ENCODE measurements at regions not wholly inside any gene's neighbourhood (a gene's known extent, or its start where the extent isn't known, plus 50 kb on each side); places are given as distances from the start of the nearest gene placed in this dataset.
"Not testable (repeated sequence)": the region's sequence is repeated elsewhere in the genome, so short reads cannot be mapped to it uniquely, and the experiment has no call there.

- POLR2A ChIA-PET; H3K27ac Mint-ChIP-seq (ENCODE audit: low read depth, unreplicated experiment); DNase-seq (ENCODE audit: unreplicated experiment): not testable (repeated sequence)
These were observed 1392.7 kb downstream of the KHDRBS2 start for GRCh38 chr6:60893374-60893773.

DNA sequence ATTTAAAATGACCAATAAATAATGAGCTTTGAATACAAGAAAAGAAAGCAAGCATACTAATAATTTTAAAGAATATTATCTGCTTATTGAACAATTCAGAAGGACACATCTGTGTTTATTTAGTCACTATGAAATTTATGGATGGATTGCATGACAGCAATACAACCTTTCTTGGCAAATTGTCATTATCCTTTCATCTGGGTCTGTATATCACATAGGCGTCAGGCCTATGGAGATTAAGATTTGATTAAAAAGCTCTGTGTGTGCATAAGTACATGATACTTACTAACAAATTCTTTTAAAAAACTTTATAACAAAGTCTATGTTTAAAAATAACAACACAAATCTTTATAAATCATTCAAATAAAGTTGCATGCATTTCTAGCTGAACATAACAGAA lies 1394.4 kb downstream of the KHDRBS2 start:
- H3K4me3 Mint-ChIP-seq (ENCODE audit: unreplicated experiment): no peak overlapping the region

More at GRCh38 chr6:60893374-60893773, 1392.7 kb downstream of the KHDRBS2 start:
- CTCF ChIA-PET; H3K9me3 Mint-ChIP-seq (ENCODE audit: unreplicated experiment); BruUV-seq (replicated peaks); H3K36me3 Mint-ChIP-seq (ENCODE audit: insufficient read depth, unreplicated experiment); H3K4me3 Mint-ChIP-seq (ENCODE audit: unreplicated experiment); H3K4me1 Mint-ChIP-seq (ENCODE audit: insufficient read depth, unreplicated experiment); H3K27me3 Mint-ChIP-seq (ENCODE audit: insufficient read depth, unreplicated experiment); intact Hi-C loops (cut with micrococcal nuclease): not testable (repeated sequence)

DNA sequence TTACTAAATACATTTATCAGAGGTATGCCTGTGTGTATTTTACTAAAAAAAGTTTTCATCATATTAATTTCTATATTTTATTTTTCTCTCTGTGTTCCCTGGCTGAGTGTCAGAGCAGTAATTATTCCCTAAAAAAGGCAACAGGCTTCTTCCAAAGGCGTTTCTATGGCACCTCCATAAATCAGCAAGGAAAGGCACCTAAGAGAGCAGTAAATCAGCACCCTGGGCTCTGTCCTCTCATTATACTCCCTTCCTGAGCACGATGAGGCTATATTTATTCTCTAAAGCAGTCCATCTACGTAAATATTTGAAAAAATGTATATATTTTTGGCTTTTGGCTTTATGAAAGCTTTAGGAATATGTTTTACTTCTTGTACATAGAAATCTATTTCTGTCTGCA lies 1408.6 kb downstream of the KHDRBS2 start:
- BruUV-seq (replicated peaks); H3K27ac Mint-ChIP-seq (ENCODE audit: low read depth, unreplicated experiment); H3K27me3 Mint-ChIP-seq (ENCODE audit: insufficient read depth, unreplicated experiment); POLR2A ChIA-PET; CTCF ChIA-PET; H3K9me3 Mint-ChIP-seq (ENCODE audit: unreplicated experiment); H3K4me1 Mint-ChIP-seq (ENCODE audit: insufficient read depth, unreplicated experiment); H3K4me3 Mint-ChIP-seq (ENCODE audit: unreplicated experiment); H3K36me3 Mint-ChIP-seq (ENCODE audit: insufficient read depth, unreplicated experiment); intact Hi-C loops (cut with micrococcal nuclease); DNase-seq (ENCODE audit: unreplicated experiment): not testable (repeated sequence)

More for the DNA sequence above, 1394.4 kb downstream of the KHDRBS2 start:
- TF ChIP-seq, protein P1, sequence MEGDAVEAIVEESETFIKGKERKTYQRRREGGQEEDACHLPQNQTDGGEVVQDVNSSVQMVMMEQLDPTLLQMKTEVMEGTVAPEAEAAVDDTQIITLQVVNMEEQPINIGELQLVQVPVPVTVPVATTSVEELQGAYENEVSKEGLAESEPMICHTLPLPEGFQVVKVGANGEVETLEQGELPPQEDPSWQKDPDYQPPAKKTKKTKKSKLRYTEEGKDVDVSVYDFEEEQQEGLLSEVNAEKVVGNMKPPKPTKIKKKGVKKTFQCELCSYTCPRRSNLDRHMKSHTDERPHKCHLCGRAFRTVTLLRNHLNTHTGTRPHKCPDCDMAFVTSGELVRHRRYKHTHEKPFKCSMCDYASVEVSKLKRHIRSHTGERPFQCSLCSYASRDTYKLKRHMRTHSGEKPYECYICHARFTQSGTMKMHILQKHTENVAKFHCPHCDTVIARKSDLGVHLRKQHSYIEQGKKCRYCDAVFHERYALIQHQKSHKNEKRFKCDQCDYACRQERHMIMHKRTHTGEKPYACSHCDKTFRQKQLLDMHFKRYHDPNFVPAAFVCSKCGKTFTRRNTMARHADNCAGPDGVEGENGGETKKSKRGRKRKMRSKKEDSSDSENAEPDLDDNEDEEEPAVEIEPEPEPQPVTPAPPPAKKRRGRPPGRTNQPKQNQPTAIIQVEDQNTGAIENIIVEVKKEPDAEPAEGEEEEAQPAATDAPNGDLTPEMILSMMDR (IDR thresholded peaks at IDR 0.05; ENCODE audit: unreplicated experiment): no peak
- Mint-ChIP-seq H3K36me3 (ENCODE audit: insufficient read depth, unreplicated experiment) (no peaks in the 10 kb centered on the region), H3K27ac (ENCODE audit: low read depth, unreplicated experiment) (no peak overlapping the region), H3K9me3 (ENCODE audit: unreplicated experiment) (peaks cover 1% of the 10 kb centered on the region), H3K4me1 (ENCODE audit: insufficient read depth, unreplicated experiment) (no peaks in the 10 kb centered on the region), H3K27me3 (ENCODE audit: insufficient read depth, unreplicated experiment) (no peaks in the 10 kb centered on the region)
- no TSS peak for BruUV-seq (replicated peaks)
- CTCF ChIA-PET: no interaction called here
- intact Hi-C loops (cut with micrococcal nuclease): no loop called here
- POLR2A ChIA-PET: no interaction called here
- no peak for DNase-seq (ENCODE audit: unreplicated experiment)

- intact Hi-C loops (cut with micrococcal nuclease); H3K27ac Mint-ChIP-seq (ENCODE audit: low read depth, unreplicated experiment); H3K27me3 Mint-ChIP-seq (ENCODE audit: insufficient read depth, unreplicated experiment); POLR2A ChIA-PET; CTCF ChIA-PET; DNase-seq (ENCODE audit: unreplicated experiment); H3K9me3 Mint-ChIP-seq (ENCODE audit: unreplicated experiment); H3K4me1 Mint-ChIP-seq (ENCODE audit: insufficient read depth, unreplicated experiment); BruUV-seq (replicated peaks); H3K36me3 Mint-ChIP-seq (ENCODE audit: insufficient read depth, unreplicated experiment); H3K4me3 Mint-ChIP-seq (ENCODE audit: unreplicated experiment): not testable (repeated sequence)
These were observed 1415.2 kb downstream of the KHDRBS2 start for GRCh38 chr6:60870779-60871178.

GRCh38 chr6:60867548-60867947 lies 1418.5 kb downstream of the KHDRBS2 start:
- Mint-ChIP-seq H3K36me3 (ENCODE audit: insufficient read depth, unreplicated experiment) (no peaks in the 10 kb centered on the region), H3K27me3 (ENCODE audit: insufficient read depth, unreplicated experiment) (no peaks in the 10 kb centered on the region), H3K4me1 (ENCODE audit: insufficient read depth, unreplicated experiment) (no peaks in the 10 kb centered on the region), H3K4me3 (ENCODE audit: unreplicated experiment) (no peak overlapping the region), H3K9me3 (ENCODE audit: unreplicated experiment) (no peaks in the 10 kb centered on the region), H3K27ac (ENCODE audit: low read depth, unreplicated experiment) (no peak overlapping the region)
- ChIA-PET POLR2A (interaction anchor here (0.6 kb wide), 1 partner anchor 15 kb away, joined by 3 read pairs; no protein-coding TSS in a partner anchor), CTCF (no interaction called here)
- BruUV-seq (replicated peaks): no TSS peak
- intact Hi-C loops (cut with micrococcal nuclease): no loop called here
- TF ChIP-seq, protein P1 (IDR thresholded peaks at IDR 0.05; ENCODE audit: unreplicated experiment): no peak
- DNase-seq (ENCODE audit: unreplicated experiment): no peak

- peak overlapping the region; percentile 21 for H3K27ac Mint-ChIP-seq (ENCODE audit: low read depth, unreplicated experiment)
- H3K4me3 Mint-ChIP-seq (ENCODE audit: unreplicated experiment); H3K4me1 Mint-ChIP-seq (ENCODE audit: insufficient read depth, unreplicated experiment); intact Hi-C loops (cut with micrococcal nuclease); DNase-seq (ENCODE audit: unreplicated experiment); POLR2A ChIA-PET; H3K36me3 Mint-ChIP-seq (ENCODE audit: insufficient read depth, unreplicated experiment); H3K27me3 Mint-ChIP-seq (ENCODE audit: insufficient read depth, unreplicated experiment); BruUV-seq (replicated peaks); H3K9me3 Mint-ChIP-seq (ENCODE audit: unreplicated experiment): not testable (repeated sequence)
- CTCF ChIA-PET: interaction anchor here (0.7 kb wide), 1 partner anchor 346 kb away, joined by 5 read pairs; no protein-coding TSS in a partner anchor
These were observed 1442.6 kb downstream of the KHDRBS2 start for GRCh38 chr6:60843175-60843982.

- H3K36me3 Mint-ChIP-seq (ENCODE audit: insufficient read depth, unreplicated experiment); H3K9me3 Mint-ChIP-seq (ENCODE audit: unreplicated experiment); DNase-seq (ENCODE audit: unreplicated experiment); intact Hi-C loops (cut with micrococcal nuclease); H3K27ac Mint-ChIP-seq (ENCODE audit: low read depth, unreplicated experiment); CTCF ChIA-PET; POLR2A ChIA-PET; BruUV-seq (replicated peaks); H3K4me1 Mint-ChIP-seq (ENCODE audit: insufficient read depth, unreplicated experiment); H3K27me3 Mint-ChIP-seq (ENCODE audit: insufficient read depth, unreplicated experiment); H3K4me3 Mint-ChIP-seq (ENCODE audit: unreplicated experiment): not testable (repeated sequence)
These were observed 1455.3 kb downstream of the KHDRBS2 start for GRCh38 chr6:60830726-60831125.

DNA sequence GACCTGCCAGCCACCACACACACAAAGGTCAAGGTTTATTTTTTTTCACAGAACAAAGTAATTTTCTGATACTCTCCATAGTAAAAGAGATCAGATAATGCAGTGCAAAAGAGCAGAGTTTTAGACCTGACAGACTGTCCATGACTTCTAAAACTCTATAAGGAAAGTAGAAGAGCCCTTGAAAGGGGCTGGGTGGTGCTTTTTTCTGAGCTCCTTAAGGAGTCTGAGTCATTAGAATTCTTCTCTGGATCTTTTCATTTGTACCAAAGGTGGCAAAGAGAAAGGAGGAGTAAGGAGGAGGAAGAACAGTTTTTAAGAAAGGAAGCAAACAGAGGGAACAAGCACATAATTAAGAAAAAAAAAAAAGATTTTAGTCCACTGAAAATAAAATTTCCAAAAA lies 1463.4 kb downstream of the KHDRBS2 start:
- H3K27ac Mint-ChIP-seq (ENCODE audit: low read depth, unreplicated experiment); H3K4me3 Mint-ChIP-seq (ENCODE audit: unreplicated experiment); POLR2A ChIA-PET; H3K4me1 Mint-ChIP-seq (ENCODE audit: insufficient read depth, unreplicated experiment); H3K9me3 Mint-ChIP-seq (ENCODE audit: unreplicated experiment); intact Hi-C loops (cut with micrococcal nuclease); H3K36me3 Mint-ChIP-seq (ENCODE audit: insufficient read depth, unreplicated experiment); BruUV-seq (replicated peaks); H3K27me3 Mint-ChIP-seq (ENCODE audit: insufficient read depth, unreplicated experiment); DNase-seq (ENCODE audit: unreplicated experiment): not testable (repeated sequence)
- CTCF ChIA-PET: interaction anchor here (1.1 kb wide), 1 partner anchor 24 kb away, joined by 3 read pairs; no protein-coding TSS in a partner anchor
